RPMI7951 (cell line): ENCODE measurements at regions not wholly inside any gene's neighbourhood (a gene's known extent, or its start where the extent isn't known, plus 50 kb on each side); places are given as distances from the start of the nearest gene placed in this dataset.

Experiments
- DNase-seq: peaks from one replicate; pipeline ENCODE4 v3.0.0-alpha.2; 2012; ENCODE audit warnings: low read depth

- DNase-seq = no peak
These were observed 53.5 kb upstream of the TIPARP start for GRCh38 chr3:156620901-156621300.

GRCh38 chr3:156620260-156620659 lies 54.1 kb upstream of the TIPARP start:
- DNase-seq = no peak

- DNase-seq = no peak
These were observed 55.0 kb upstream of the TIPARP start for GRCh38 chr3:156619376-156619775.

GRCh38 chr3:156617781-156618180 lies 56.6 kb upstream of the TIPARP start:
- DNase-seq = no peak

- DNase-seq = no peak
These were observed 57.2 kb upstream of the TIPARP start for GRCh38 chr3:156617145-156617544.

- peak; percentile 59 for DNase-seq
These were observed 58.7 kb upstream of the TIPARP start for GRCh38 chr3:156615592-156616173.

GRCh38 chr3:156614642-156615511 lies 59.5 kb upstream of the TIPARP start:
- DNase-seq = no peak

- no peak for DNase-seq
These were observed 58.0 kb upstream of the SSR3 start for GRCh38 chr3:156612903-156613302.

- no peak for DNase-seq
These were observed 57.1 kb upstream of the SSR3 start for GRCh38 chr3:156611870-156612494.

- no peak for DNase-seq
These were observed 55.2 kb upstream of the SSR3 start for GRCh38 chr3:156610154-156610553.

GRCh38 chr3:156609546-156609945 lies 54.6 kb upstream of the SSR3 start:
- DNase-seq = no peak

- no peak for DNase-seq
These were observed 53.9 kb upstream of the SSR3 start for GRCh38 chr3:156608601-156609514.

GRCh38 chr3:156606729-156607128 lies 51.8 kb upstream of the SSR3 start:
- no peak for DNase-seq

- DNase-seq = peak; percentile 48
These were observed 51.0 kb upstream of the SSR3 start for GRCh38 chr3:156605686-156606605.

- peak; percentile 37 for DNase-seq
These were observed 49.8 kb upstream of the SSR3 start for GRCh38 chr3:156604642-156605144.
